Activated CD4-positive, CD25-positive, alpha-beta regulatory T cell treated with anti-CD3 and anti-CD28 coated beads, Interleukin-2, amount 50 U/mL, for 72 hours (primary cell): ENCODE measurements at regions not wholly inside any gene's neighbourhood (a gene's known extent, or its start where the extent isn't known, plus 50 kb on each side); places are given as distances from the start of the nearest gene placed in this dataset.

Experiments
- DNase-seq: peaks from one replicate; pipeline ENCODE4 v3.0.0; 2021

DNA sequence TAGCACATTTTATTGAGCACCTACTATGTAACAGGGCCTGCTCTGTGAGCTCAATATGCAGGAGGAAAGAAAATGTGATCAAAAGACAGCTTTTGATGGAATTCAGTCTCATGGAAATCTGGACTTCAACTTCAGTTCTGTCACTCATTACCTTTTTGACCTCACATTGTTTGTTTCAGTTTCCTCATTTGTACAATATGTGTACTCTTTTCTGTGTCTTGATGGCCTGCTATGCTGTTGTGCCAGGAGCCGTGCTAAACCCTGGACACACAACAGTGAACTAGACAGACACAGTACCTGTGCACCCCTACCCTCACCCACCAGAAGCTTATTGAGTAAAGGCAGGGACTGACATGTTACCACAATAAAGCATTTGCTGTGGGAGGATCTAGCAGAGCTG is 162.9 kb upstream of the FGGY start:
- no peak for DNase-seq

DNA sequence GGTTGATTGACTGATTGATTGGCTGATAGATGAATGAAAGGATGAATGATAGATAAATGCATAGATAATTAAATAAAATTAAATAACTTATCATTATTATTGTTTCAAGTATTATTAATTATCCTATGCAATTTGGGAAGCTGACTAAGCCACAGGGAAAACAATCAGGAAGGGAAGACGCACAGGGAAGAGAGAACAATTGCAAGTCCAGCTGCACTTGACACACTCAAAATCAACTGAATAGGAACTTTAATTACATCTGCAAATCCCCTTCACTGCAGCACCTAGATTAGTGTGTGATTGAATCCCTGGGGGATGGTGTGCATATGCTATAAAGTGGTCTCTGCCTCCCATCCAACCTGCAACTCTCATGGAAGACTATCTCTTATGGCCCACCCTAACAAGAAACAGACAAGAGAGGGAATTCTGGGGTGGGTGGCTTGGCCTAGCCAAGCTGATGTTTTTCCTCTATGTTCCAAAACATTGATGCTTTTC is 161.1 kb upstream of the FGGY start:
- DNase-seq = no peak

DNA sequence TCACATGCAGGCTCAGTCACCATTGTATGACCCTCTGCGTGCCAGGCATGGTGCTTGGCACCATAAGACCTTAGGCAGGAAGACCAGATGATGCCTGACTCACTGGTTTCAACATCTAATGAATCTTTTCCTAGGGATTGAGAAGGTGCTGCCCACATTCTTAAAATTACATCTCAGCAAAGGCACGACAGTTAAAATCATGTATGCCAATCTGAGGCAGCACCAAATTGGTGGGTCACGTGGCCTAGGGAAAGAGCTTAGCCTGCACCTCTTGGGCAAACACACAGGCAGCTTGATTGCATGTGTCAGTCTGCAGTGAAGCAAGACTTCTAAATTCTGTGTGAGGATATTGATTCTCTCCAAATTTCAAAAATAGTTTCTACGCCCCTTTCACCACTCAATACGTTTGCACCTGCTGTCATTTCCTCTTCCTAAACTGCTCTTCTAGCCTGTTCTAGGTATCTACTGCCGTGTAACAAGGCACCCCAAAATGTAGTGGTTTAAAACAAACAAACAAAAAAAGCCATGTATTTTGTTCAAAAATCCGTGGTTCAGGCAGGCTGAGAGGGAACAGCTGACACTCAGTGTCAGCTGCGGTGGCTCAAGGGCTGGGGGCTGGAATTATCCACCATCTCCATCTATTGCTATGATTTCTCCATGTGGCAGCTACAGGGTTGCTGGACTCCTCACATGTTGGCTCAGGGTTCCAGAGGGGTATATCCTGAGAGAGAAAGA is 160.2 kb upstream of the FGGY start:
- no peak for DNase-seq

DNA sequence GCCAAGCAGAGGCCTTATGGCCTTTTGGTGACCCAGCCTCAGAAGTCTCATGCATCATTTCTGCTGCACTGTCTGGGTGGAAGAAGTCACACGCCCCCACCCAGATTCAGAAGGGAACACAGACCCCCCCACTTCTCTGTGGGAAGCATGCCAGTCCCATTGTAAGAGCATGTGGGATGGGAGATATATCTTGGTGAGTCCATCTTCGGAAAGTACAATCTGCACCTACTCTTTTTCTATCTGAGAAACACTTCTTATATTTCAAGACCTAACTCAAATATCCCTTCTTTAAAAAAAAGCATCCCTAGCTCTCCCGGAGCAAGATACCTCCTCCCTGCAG is 159.6 kb upstream of the FGGY start:
- no peak for DNase-seq

DNA sequence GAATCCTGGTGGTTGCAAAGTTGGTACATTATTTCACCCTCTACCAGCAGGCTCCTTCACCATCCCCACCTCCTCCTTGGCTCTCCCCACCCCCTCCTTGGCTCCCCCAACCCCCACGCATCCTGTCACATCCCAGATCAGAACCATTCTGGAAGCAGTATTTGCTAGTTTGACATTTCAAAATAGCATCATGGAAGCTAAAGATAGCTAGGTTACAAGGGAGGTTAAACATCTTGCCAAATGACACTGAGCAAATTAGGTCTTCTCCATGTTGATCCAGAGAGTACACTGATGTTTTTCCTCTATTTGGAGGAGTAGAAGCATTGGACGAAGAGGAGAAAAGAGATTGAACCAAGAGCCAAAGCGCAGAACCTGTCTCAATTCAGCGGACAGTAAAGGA is 158.9 kb upstream of the FGGY start:
- DNase-seq = no peak

DNA sequence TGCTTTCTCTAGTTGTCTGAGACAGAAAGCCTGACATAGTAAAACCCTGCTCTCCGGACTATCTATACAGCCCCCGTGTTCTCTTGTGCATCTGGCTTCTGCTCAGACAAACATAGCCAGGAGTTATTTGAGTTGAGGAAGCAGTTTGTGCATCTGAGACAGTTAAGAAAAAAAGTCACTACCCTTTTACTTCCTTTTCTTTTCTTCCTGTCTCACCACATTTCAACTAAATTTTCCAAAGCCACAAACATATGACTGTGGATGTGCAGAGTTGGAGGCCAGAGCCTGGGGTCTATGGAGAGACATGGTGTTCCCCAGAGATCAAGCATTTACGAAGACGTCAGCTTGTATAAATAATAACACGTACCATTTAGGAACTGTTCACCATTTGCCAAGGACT is 158.5 kb upstream of the FGGY start:
- DNase-seq = no peak

DNA sequence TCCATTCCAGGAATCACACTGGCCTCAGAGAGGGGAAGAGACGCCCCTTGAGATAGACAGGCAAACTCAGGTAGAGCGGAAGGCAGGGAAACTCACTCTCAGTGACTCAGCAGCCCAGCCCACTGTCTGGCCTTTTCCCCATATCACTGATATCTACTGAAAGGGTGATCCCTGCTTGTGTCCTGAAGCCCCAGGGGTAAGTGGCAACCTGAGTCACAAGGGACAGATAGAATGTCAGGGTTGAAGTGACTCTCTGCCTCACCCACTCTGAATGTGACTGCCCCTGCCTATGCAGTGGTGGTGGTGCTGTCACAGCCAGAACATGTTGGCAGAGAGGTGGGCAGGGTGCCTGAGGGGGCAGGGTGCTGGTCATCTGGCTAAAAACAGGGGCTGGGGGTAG is 157.5 kb upstream of the FGGY start:
- no peak for DNase-seq

DNA sequence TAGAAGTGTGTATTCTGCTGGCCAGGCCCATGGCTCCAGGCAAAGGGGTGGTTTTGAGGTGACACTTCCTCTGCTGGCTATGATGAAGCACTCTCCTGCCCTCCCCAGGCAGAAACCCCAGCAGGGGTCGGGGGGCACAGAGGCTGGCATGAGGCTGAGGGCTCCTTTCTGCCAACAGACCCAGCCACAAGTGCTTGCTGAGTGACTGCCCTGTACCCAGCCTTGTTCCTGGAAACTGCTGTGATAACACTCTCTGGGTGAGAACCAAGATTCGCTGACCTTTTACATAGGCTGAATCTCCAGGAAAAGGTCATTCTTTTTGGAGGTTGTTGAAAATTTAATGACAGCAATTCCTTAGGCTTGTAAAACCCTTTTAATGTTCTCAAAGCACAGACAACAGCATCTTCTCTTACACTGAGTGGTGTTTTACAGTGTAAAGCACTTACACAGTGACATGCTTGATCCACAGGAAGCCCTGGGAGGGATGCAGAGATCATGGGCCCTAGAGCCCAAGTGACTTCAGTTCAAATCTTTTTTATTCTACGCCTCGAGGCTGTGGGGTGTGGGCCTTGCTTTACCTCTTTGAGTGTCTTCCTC is 155.5 kb upstream of the FGGY start:
- DNase-seq = no peak

DNA sequence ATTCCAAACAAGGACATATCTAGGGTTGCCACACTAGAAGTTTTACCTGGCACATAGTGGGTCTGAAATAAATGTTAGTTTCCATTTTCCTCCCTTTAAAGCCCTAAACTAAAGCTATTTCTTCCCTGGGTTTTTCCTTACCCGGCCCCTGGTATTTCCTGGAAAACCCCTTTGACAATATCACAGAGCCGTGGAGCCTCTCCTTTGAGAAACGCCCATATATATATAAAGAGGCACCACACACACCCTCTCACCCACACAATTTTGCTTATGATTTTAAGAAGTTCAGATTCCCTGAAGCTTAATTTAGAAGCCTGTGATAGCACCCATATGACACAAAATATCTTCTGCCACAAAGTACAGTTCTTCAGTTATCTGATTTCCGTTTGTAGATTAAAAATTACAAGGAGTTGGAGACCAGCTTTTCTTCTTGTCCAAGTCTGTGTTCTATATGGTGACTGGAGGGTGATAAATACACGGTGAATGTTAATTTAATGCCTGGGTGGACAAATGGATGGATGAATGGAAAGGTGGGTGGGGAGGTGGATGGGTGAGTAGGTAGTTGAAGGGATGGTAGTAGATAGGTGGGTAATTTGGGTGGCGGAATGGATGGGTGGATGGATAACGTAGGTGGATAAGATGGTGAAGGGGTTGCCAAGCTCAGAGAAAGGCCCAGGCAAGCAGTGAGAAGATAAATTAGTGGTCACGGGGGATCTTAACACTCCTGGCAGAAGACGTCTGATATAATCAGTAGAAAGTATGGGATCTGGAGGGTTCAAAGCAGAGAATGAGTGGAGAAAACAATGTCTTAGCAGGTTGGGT is 154.4 kb upstream of the FGGY start:
- DNase-seq = no peak

DNA sequence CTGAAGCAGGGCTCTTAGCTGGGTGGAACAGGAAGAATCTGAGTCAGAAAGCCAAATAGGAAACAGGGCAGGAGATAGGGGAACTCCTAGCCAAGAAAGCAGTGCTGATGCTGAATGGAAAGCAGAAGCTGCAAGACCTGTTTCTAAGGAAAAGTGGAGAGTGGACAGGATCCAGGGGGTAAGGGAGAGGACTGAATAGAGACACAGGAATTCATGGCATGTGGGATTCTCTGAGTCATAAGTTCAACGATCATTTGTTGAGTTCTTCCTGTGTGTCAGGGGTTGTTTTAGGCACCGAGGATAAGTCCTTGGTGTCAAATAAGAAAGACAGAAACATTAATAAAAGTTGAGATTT is 153.8 kb upstream of the FGGY start:
- DNase-seq = no peak

DNA sequence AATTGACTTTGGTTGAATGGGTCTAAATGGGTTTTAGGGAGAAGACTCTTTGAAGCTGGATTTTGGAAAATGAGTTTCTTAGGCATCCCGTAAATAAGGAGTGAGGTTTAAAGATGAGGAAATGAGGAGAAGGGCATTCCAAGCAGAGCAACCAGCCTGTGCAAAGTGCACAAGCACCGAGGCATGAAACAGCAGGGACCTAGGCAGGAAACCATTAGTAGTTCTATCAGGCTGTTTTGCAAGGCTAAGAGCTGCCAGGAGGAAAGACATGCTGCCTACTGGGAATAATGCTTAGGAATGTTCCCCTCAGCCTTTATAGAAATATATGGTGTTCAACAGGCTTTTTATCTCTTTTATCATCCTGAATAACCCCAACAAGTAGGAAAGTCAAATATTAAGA is 153.1 kb upstream of the FGGY start:
- DNase-seq = no peak

DNA sequence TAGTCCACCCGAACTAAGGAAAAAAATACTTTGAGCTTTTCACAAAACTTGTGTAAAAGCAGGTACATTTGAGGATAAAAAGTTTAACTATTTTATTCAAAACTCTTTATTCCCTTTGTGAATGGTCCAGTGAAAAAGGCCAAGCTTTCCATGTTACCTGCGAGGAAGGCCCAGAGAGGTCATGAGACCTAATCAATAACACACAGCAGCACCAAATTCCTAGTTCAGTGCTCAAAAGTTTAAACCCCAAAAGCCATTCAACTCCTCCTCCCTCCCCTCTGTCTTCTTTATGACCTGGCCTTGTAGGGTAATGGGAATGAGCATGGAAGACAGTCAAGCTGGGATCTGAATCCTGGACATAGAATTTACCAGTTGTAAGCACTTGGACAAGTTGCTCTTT is 151.9 kb upstream of the FGGY start:
- no peak for DNase-seq

DNA sequence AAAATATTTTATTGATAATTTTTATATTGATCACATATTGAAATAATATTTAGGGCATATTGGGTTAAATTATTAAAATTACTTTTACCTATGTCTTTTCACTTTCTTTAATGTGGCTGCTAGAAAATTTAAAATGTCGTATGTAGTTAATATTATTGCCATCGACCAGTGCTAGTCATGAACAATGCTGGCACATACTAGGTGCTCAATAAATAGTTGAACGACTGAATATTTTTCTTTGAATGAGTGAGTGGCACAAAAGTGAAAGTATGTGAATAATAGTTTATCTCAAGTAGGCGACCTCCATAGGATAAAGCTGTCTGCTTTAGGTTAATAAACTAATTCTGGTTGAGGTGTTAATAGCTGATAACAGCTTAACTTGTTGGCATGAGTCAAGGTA is 150.8 kb upstream of the FGGY start:
- DNase-seq = no peak

DNA sequence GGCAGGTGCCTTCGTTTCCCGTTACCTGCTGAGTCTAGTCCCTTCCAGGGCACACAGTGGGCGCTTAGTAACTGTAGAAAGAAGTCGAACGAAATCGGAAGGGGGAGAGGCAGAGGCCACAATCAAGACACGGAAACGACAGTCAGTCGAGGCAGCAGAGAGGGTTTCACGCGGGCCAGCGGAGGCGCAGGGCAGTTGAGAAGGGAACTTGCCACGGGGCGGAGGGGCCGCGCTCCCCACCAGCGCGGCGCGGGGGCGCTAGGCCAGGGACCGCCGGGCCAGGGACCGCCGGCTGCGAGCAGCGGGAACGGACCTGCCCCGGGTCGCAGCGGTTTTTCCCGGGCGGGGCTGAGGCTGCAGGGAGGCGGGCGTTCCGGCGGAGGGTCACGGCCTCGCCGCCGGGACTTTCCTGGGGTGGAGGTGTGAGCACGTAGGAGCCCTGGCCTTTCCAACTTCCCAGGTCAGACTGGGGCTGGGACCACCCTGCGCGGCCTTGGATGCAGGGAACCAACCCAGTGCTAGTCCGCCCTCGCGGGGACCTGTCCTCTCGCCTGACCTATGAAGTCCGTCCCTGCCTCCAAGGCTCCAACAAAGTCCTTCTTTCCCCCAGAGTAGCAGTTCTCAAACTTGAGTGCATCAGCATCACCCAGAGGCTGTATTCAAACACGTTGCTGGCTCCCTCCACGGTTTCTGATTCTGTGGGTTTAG is 150.1 kb upstream of the FGGY start:
- peak; percentile 49 for DNase-seq

DNA sequence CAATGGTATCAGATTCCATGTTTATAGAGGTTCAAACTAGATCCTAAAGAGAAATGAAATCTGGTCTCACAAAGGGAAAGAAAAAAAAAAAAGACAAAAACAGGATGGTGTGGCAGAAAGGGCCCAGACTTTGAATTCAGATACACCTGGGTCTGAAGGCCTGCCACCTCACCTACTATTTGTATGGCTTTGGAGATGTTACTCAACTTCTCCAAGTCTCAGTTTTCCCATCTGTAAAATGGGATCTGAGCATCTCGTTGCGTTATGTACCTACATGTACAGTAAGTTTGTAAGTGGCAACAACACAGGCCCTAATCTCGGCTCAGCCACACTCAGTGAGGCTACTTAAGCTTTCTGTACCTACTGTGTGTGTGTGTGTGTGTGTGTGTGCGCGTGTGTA is 147.5 kb upstream of the FGGY start:
- DNase-seq = no peak

DNA sequence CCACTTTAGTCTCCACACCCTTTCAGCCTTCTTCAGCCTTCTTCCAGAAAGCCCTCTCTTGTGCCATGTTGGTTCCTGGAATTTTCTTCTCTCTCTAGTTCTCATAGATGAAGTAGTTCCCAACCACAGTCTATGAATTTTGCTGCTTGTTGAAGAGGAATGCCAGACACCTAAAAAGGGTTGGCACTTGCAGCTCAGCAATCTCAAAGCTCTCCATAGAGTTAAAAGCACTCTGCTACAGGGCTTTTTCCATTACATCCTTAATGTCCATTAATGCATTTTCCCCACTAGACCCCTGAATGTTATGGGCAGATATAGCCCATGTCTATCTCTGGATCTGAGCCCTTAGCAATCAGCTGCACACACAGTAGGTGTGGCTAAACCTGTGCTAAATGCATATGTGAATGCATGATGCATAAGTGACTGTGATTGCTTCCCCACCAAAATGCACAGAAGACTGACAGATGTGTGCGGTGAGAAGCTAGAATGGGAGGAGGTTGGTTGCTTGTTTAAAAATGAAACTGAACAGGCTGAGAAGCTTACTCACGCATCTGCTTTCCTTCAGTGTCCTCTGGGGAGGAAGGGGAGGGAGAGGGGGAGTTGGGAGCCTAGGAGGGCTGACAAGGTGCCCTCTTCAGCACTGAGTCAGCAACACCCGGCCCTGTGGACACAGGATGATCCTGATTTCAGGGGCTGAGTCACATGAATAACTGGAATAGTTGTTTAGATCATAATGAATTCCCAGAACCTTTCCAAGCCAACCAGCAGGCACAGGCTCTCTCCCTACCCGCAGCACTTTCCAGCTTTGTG is 146.1 kb upstream of the FGGY start:
- DNase-seq = no peak

DNA sequence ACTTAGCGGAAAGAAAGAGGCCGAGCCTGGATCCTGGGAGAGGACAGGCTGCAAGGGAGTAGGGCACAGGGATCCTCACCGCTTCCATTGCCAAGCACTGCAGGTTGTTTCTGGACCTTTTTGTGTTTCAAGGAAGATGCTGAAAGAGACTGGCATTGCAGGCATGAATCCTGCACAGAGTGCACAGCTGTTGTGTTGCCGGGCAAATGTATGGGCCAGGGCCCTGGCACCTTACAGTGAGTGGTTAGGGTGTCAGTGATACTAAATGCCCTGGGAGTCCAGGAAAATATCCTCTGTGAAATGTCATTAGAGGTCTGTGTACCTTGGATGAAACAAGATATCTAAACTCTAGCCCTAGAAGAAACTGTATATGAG is 145.5 kb upstream of the FGGY start:
- DNase-seq = no peak

DNA sequence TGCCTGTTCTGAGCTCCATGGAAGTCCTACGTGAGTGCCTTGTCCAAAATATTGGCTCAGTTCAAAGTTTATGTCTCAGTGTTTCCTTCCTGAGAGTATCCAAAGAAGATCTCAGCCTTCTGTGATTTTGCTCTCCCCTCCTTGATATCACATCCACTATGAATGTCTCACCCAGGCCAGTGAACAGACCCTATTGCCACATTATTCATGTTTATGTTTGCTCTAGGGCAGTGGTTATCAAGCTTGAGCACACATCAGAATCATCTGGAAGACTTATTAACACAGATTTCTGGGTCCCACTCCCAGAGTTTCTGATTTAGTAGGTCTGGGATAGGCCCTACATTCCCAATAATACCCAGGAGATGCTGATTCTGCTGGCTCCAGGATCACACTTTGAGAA is 145.0 kb upstream of the FGGY start:
- no peak for DNase-seq

DNA sequence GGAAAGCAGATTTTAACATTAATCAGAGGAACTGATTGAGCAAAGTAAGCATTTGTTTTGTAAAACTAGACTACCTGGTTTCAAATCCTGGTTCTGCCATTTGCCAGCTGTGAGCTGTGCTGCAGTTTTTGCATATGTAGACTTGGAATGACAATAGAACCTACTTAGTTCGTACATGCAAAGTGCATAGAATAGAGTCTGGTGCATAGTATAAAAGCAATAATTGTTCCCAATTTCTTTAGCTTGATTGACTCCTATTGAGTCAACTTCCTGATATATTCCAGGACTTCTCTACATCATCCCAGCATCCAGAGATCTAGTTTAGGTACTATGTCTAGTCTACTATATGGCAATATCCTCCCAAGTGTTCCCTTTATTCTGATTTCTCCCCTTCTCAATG is 144.4 kb upstream of the FGGY start:
- no peak for DNase-seq

DNA sequence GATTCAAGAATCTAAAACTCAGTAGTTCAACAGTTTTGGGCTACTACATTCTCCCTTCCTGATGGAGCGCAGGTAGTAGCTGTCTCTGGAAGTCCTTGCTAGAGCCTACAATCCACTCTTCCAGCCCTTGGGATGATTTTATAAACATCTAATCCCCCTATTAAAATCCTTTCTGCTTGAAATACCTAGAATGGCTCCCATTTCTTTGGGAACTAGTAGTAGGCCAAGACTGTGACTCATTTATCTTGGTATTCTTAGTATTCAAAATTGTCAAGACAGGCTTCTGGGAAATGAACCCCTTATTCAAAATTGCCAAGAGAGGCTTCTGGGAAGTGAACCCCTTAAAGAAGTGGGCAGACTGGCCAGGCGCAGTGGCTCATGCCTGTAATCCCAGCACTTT is 142.5 kb upstream of the FGGY start:
- no peak for DNase-seq

DNA sequence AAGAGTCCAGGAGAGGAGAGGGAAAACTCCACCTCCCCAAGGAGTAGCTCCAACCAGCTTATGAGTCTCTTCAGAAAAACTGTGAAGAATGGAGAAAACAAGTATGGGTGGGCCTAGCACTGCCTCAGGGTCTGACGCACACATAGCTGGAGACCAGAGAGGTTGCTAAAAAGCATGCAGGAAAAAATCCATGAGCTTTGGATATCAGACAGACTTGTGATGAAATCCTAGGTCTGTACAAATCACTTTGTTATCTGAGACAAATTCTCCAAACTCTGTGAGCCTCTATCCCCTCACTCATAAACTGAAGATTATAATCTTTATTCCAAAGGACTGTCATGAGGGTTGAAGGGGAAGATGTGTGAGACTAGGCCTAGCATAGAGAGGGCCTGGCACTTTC is 141.5 kb upstream of the FGGY start:
- DNase-seq = no peak

DNA sequence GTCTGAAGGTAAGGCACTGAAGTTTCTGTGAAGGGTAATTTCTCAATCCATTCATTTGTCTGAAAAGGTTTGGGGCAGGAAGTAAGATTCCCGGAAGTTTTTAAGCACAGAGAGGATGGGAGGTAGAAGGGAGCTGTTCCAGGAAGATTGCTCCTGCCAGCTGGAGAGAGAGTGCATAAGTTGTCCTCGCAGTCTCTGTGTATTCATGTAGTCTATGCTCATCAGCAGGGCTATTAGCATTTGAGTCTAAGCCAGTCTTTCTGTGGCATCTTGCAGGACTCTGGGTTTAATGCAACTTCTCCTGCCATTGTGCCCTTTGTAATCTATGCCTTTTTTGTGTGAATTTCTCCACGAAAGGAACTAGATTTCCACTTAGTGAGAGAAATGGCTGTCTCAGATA is 140.8 kb upstream of the FGGY start:
- no peak for DNase-seq
